HEK293 (cell line): ENCODE measurements at regions not wholly inside any gene's neighbourhood (a gene's known extent, or its start where the extent isn't known, plus 50 kb on each side); places are given as distances from the start of the nearest gene placed in this dataset.

Experiments used
- CTCF ChIA-PET: fragments of 350-600 bp; formaldehyde crosslinking; extraction: SDS; loops from one replicate; lab custom pipeline; 2021; ENCODE audit warnings: antibody characterized with exemption; lab: Yijun Ruan, JAX
- POLR2A ChIA-PET: fragments of 300-600 bp; formaldehyde crosslinking; extraction: SDS; loops from one replicate; lab custom pipeline; 2020; ENCODE audit warnings: antibody characterized with exemption, inconsistent platforms; lab: Yijun Ruan, JAX
- H3K27ac ChIP-seq: fragments of 200-500 bp; sonication (Bioruptor generic); 2 replicates; pipeline ENCODE4 v1.5.1; 2014; ENCODE audit warnings: low read depth, low read length, control low read depth, inconsistent platforms; ENCODE audit errors: extremely low read depth
- H3K36me3 ChIP-seq, 2 experiments: fragments of 200-500 bp in 1 of 2; sonication (Bioruptor generic) in 1 of 2; 1 replicate in 1 of 2; 2 replicates in 1 of 2; pipeline ENCODE4 v1.5.1; 2014 to 2017; ENCODE audit warnings: inconsistent platforms in 2 of 2, low read length in 2 of 2; ENCODE audit not compliant: control insufficient read depth in 2 of 2, insufficient read depth in 1 of 2
- H3K4me1 ChIP-seq: fragments of 200-500 bp; sonication (Bioruptor generic); 2 replicates; pipeline ENCODE4 v1.5.1; 2014; ENCODE audit warnings: mild to moderate bottlenecking, low read length, inconsistent platforms; ENCODE audit not compliant: control insufficient read depth, insufficient read depth
- H3K4me3 ChIP-seq: 2 replicates; pipeline ENCODE4 v1.5.1; 2011; ENCODE audit warnings: low read depth, mild to moderate bottlenecking, control low read depth, low read length, moderate library complexity
- H3K9me3 ChIP-seq: fragments of 200-500 bp; sonication (Bioruptor generic); 2 replicates; pipeline ENCODE4 v1.5.1; 2014; ENCODE audit warnings: low read depth, low read length, inconsistent platforms; ENCODE audit not compliant: control insufficient read depth, insufficient read depth
- BCL6B ChIP-seq: fragments of 450-650 bp; formaldehyde crosslinking; IDR thresholded peaks from 2 replicates; pipeline ENCODE4 v1.5.1; 2017; ENCODE audit warnings: missing biosample characterization, missing genetic modification characterization
- FEZF1 ChIP-seq: fragments of 450-650 bp; formaldehyde crosslinking; IDR thresholded peaks from 2 replicates; pipeline ENCODE4 v1.5.1; 2016; ENCODE audit warnings: missing biosample characterization, missing genetic modification characterization
- IKZF3 ChIP-seq: fragments of 450-650 bp; IDR thresholded peaks from 2 replicates; pipeline ENCODE4 v1.5.0; 2018; ENCODE audit warnings: missing biosample characterization, mild to moderate bottlenecking, missing genetic modification characterization, moderate library complexity
- KLF10 ChIP-seq: fragments of 450-650 bp; IDR thresholded peaks from 2 replicates; pipeline ENCODE4 v1.5.1; 2018; ENCODE audit warnings: missing biosample characterization, mild to moderate bottlenecking, missing genetic modification characterization
- PATZ1 ChIP-seq: fragments of 450-650 bp; formaldehyde crosslinking; IDR thresholded peaks from 2 replicates; pipeline ENCODE4 v1.5.1; 2016; ENCODE audit warnings: missing biosample characterization, missing genetic modification characterization
- SALL2 ChIP-seq: fragments of 450-650 bp; formaldehyde crosslinking; IDR thresholded peaks from 2 replicates; pipeline ENCODE4 v1.5.0; 2017; ENCODE audit warnings: missing biosample characterization, mild to moderate bottlenecking, missing genetic modification characterization, borderline replicate concordance
- SCRT2 ChIP-seq: fragments of 450-650 bp; formaldehyde crosslinking; IDR thresholded peaks from 2 replicates; pipeline ENCODE4 v1.5.1; 2016; ENCODE audit warnings: missing biosample characterization, missing genetic modification characterization
- SETDB1 ChIP-seq: IDR thresholded peaks from one replicate; pipeline ENCODE4 v1.6.1; 2017; ENCODE audit warnings: mild to moderate bottlenecking, low read length, moderate library complexity, mixed read lengths; ENCODE audit not compliant: insufficient read length
- TCF7L2 ChIP-seq: IDR thresholded peaks from 2 replicates; pipeline ENCODE4 v1.6.1; 2011; ENCODE audit warnings: low read depth, mild to moderate bottlenecking, inconsistent platforms, low read length, moderate library complexity, borderline replicate concordance
- ZBTB1 ChIP-seq: fragments of 450-650 bp; formaldehyde crosslinking; IDR thresholded peaks from 2 replicates; pipeline ENCODE4 v1.5.1; 2016; ENCODE audit warnings: missing biosample characterization, missing genetic modification characterization
- ZFP3 ChIP-seq: fragments of 450-650 bp; formaldehyde crosslinking; IDR thresholded peaks from 2 replicates; pipeline ENCODE4 v1.5.1; 2016; ENCODE audit warnings: low read depth, missing biosample characterization, missing genetic modification characterization
- ZNF121 ChIP-seq: fragments of 450-650 bp; formaldehyde crosslinking; IDR thresholded peaks from 2 replicates; pipeline ENCODE4 v1.5.1; 2016; ENCODE audit warnings: missing biosample characterization, missing genetic modification characterization
- ZNF148 ChIP-seq: fragments of 450-650 bp; formaldehyde crosslinking; IDR thresholded peaks from 2 replicates; pipeline ENCODE4 v1.5.0; 2017; ENCODE audit warnings: missing biosample characterization, missing genetic modification characterization, borderline replicate concordance
- ZNF23 ChIP-seq: fragments of 450-650 bp; formaldehyde crosslinking; IDR thresholded peaks from 2 replicates; pipeline ENCODE4 v1.5.1; 2016; ENCODE audit warnings: missing biosample characterization, missing genetic modification characterization, borderline replicate concordance
- ZNF266 ChIP-seq: fragments of 450-650 bp; formaldehyde crosslinking; IDR thresholded peaks from 2 replicates; pipeline ENCODE4 v1.5.1; 2016; ENCODE audit warnings: missing biosample characterization, missing genetic modification characterization, low read depth
- ZNF596 ChIP-seq: fragments of 450-650 bp; IDR thresholded peaks from 2 replicates; pipeline ENCODE4 v1.5.0; 2018; ENCODE audit warnings: missing biosample characterization, mild to moderate bottlenecking, missing genetic modification characterization, moderate library complexity
- ZNF645 ChIP-seq: fragments of 450-650 bp; formaldehyde crosslinking; IDR thresholded peaks from 2 replicates; pipeline ENCODE4; 2016; ENCODE audit warnings: missing biosample characterization, missing genetic modification characterization
- ZNF692 ChIP-seq: fragments of 450-650 bp; formaldehyde crosslinking; IDR thresholded peaks from 2 replicates; pipeline ENCODE4 v1.5.1; 2016; ENCODE audit warnings: missing biosample characterization, missing genetic modification characterization
- ZNF837 ChIP-seq: fragments of 450-650 bp; formaldehyde crosslinking; IDR thresholded peaks from 2 replicates; pipeline ENCODE4 v1.5.1; 2016; ENCODE audit warnings: missing biosample characterization, missing genetic modification characterization
- TF ChIP-seq, protein P1 (sequence below): fragments of 450-650 bp; formaldehyde crosslinking; IDR thresholded peaks from 2 replicates; pipeline ENCODE4 v1.5.1; 2016; ENCODE audit warnings: missing biosample characterization, missing genetic modification characterization
- TF ChIP-seq, protein P2 (sequence below): fragments of 450-650 bp; formaldehyde crosslinking; IDR thresholded peaks from 2 replicates; pipeline ENCODE4 v1.5.1; 2016; ENCODE audit warnings: missing biosample characterization, missing genetic modification characterization, low read depth

DNA sequence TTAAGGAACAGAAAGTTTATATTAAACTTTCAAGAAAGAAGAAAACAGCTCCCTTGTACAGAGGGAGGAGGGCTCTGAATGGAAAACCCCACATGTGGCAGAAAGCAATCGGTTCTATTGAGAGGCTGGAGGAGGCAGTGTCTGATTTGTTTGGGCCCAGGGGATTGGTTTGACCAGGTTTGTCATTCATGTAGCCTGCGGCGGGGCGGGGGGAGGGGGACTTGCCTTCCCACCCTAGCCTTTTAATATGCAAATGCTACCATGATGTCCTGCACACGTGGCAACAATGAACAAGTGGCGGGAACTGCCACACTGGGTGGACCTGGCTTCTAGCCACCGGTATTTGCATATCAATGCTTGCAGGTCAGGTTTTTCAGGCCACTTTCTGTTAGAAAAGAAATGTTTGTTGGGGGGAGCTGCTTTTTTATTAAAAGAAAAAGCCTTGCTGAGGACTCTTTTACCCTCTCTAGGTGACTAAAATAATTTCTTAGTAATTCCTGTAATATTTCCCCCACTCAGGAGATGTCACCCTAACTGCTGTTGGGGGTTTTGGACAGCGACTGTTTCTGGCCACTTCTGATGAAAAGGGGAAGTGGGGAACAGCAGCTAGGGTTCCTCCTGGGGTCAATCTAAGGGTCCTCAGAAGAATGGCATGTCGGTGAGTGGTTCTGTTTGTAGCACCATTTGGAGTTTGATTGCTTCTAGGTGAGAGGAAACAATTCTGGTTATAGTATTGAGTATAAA, 691.2 kb downstream of the TBL1XR1 start:
- POLR2A ChIA-PET: no interaction called here
- Histone ChIP-seq H3K4me1 (no peaks in the 10 kb centered on the region), H3K4me3 (no peak overlapping the region), H3K27ac (no peak overlapping the region), H3K9me3 (no peaks in the 10 kb centered on the region), H3K36me3 (no peaks in the 10 kb centered on the region)
- TF ChIP-seq ZNF837 (tag by site-specific recombination) (no peak), KLF10 (tag by site-specific recombination) (no peak), ZNF266 (tag by site-specific recombination) (no peak), ZNF23 (tag by site-specific recombination) (no peak), ZNF121 (tag by site-specific recombination) (no peak), IKZF3 (no peak), ZNF148 (tag by site-specific recombination) (no peak), ZNF692 (tag by site-specific recombination) (no peak), BCL6B (tag by site-specific recombination) (no peak)
- TF ChIP-seq, protein P1, sequence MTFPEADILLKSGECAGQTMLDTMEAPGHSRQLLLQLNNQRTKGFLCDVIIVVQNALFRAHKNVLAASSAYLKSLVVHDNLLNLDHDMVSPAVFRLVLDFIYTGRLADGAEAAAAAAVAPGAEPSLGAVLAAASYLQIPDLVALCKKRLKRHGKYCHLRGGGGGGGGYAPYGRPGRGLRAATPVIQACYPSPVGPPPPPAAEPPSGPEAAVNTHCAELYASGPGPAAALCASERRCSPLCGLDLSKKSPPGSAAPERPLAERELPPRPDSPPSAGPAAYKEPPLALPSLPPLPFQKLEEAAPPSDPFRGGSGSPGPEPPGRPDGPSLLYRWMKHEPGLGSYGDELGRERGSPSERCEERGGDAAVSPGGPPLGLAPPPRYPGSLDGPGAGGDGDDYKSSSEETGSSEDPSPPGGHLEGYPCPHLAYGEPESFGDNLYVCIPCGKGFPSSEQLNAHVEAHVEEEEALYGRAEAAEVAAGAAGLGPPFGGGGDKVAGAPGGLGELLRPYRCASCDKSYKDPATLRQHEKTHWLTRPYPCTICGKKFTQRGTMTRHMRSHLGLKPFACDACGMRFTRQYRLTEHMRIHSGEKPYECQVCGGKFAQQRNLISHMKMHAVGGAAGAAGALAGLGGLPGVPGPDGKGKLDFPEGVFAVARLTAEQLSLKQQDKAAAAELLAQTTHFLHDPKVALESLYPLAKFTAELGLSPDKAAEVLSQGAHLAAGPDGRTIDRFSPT: no peak
- CTCF ChIA-PET: no interaction called here

DNA sequence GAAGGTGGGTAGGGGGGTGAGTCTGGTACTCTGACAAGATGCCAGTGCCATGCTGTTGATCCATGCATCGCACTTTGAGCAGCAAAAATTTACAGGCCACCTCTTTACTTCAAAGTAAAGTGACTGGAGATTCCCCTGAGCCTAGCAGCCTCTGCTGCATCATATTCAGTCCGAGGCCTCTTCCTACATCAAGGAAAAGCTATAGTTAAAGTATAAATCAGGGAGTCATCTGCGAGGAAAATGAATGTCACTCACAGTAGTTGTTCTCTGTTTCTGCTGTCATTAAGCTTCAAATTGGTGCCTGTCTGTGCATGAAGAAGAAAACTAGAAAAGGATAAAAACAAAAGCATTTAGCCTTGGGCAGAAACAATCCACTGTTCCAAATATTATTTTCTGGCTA, 706.2 kb downstream of the TBL1XR1 start:
- Histone ChIP-seq H3K27ac (no peak overlapping the region), H3K4me3 (no peak overlapping the region), H3K4me1 (no peaks in the 10 kb centered on the region), H3K9me3 (no peaks in the 10 kb centered on the region), H3K36me3 (no peaks in the 10 kb centered on the region)
- ChIA-PET POLR2A (no interaction called here), CTCF (no interaction called here)
- TF ChIP-seq SETDB1: no peak
- TF ChIP-seq ZNF596 (tag by site-specific recombination): no peak
- TF ChIP-seq ZBTB1 (tag by site-specific recombination): no peak
- no peak for TF ChIP-seq FEZF1 (tag by site-specific recombination)
- TF ChIP-seq, protein P2, sequence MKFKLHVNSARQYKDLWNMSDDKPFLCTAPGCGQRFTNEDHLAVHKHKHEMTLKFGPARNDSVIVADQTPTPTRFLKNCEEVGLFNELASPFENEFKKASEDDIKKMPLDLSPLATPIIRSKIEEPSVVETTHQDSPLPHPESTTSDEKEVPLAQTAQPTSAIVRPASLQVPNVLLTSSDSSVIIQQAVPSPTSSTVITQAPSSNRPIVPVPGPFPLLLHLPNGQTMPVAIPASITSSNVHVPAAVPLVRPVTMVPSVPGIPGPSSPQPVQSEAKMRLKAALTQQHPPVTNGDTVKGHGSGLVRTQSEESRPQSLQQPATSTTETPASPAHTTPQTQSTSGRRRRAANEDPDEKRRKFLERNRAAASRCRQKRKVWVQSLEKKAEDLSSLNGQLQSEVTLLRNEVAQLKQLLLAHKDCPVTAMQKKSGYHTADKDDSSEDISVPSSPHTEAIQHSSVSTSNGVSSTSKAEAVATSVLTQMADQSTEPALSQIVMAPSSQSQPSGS (tag by site-specific recombination): no peak
- TF ChIP-seq TCF7L2: no peak
- no peak for TF ChIP-seq PATZ1 (tag by site-specific recombination)
- TF ChIP-seq ZFP3 (tag by site-specific recombination): no peak
- TF ChIP-seq ZNF645 (tag by site-specific recombination): no peak
- TF ChIP-seq SCRT2 (tag by site-specific recombination): no peak
- TF ChIP-seq SALL2 (tag by site-specific recombination): no peak
